Activated B cell treated with CpG ODN at 0.5 μM for 24 hours (primary cell): ENCODE measurements at regions not wholly inside any gene's neighbourhood (a gene's known extent, or its start where the extent isn't known, plus 50 kb on each side); places are given as distances from the start of the nearest gene placed in this dataset.

Experiments
- ATAC-seq: fragments of 200-7000 bp; cut with Tn5 transposase; one replicate; pipeline ENCODE4 v1.10.0; 2021; ENCODE audit warnings: low read depth, mild to moderate bottlenecking, moderate library complexity
- CTCF ChIA-PET: fragments of 350-600 bp; sonication (Branson Sonifier 250); formaldehyde crosslinking; loops from one replicate; lab custom pipeline; 2021; ENCODE audit warnings: antibody characterized with exemption; lab: Charles Lee
- POLR2A ChIA-PET: fragments of 350-600 bp; sonication (Branson Sonifier 250); formaldehyde crosslinking; loops from one replicate; lab custom pipeline; 2021; ENCODE audit warnings: antibody characterized with exemption; lab: Charles Lee
- DNase-seq: peaks from one replicate; pipeline ENCODE4 v3.0.0; 2022
- H3K27ac Mint-ChIP-seq: one replicate; pipeline ENCODE4 v1.8.0; 2020; ENCODE audit warnings: mixed read lengths
- H3K27me3 Mint-ChIP-seq: one replicate; pipeline ENCODE4 v1.8.0; 2021; ENCODE audit warnings: mixed read lengths
- H3K36me3 Mint-ChIP-seq: one replicate; pipeline ENCODE4 v1.8.0; 2021; ENCODE audit warnings: low read depth, mixed read lengths
- H3K4me1 Mint-ChIP-seq: one replicate; pipeline ENCODE4 v1.8.0; 2021; ENCODE audit warnings: mixed read lengths
- H3K4me3 Mint-ChIP-seq: one replicate; pipeline ENCODE4 v1.8.0; 2020; ENCODE audit warnings: mild to moderate bottlenecking, mixed read lengths
- H3K9me3 Mint-ChIP-seq: one replicate; pipeline ENCODE4 v1.8.0; 2020; ENCODE audit warnings: mixed read lengths
- CTCF ChIP-seq: fragments of 200-600 bp; IDR thresholded peaks from one replicate; pipeline ENCODE4 v1.8.0; 2022; ENCODE audit warnings: antibody characterized with exemption, mild to moderate bottlenecking
- intact Hi-C: fragments of 100-400 bp; cut with micrococcal nuclease; formaldehyde crosslinking; loops from one replicate; pipeline ENCODE4 v1.15.1; 2024

- CTCF ChIA-PET, result no interaction called here
- no peak for TF ChIP-seq CTCF
- Mint-ChIP-seq H3K36me3 (no peaks in the 10 kb centered on the region), H3K27me3 (no peaks in the 10 kb centered on the region), H3K27ac (no peak overlapping the region), H3K4me1 (no peaks in the 10 kb centered on the region), H3K9me3 (peaks cover 3% of the 10 kb centered on the region), H3K4me3 (no peak overlapping the region)
- POLR2A ChIA-PET, result no interaction called here
- ATAC-seq, result no peak
- intact Hi-C loops, result no loop called here
- no peak for DNase-seq
Measured at GRCh38 chr11:104572279-104572678, 326.0 kb downstream of the CASP12 start.

- H3K4me3 Mint-ChIP-seq, result no peak overlapping the region
- no peaks in the 10 kb centered on the region for H3K4me1 Mint-ChIP-seq
- ChIA-PET POLR2A (no interaction called here), CTCF (no interaction called here)
- no peaks in the 10 kb centered on the region for H3K27me3 Mint-ChIP-seq
- H3K9me3 Mint-ChIP-seq, result peaks cover 3% of the 10 kb centered on the region
- intact Hi-C loops, result no loop called here
- no peak for TF ChIP-seq CTCF
- no peak overlapping the region for H3K27ac Mint-ChIP-seq
- DNase-seq (no peak), ATAC-seq (no peak)
- no peaks in the 10 kb centered on the region for H3K36me3 Mint-ChIP-seq
Measured at GRCh38 chr11:104570078-104570701, 328.1 kb downstream of the CASP12 start.

GRCh38 chr11:104565583-104565961 is 332.7 kb downstream of the CASP12 start:
- no peak for TF ChIP-seq CTCF
- no peaks in the 10 kb centered on the region for H3K4me1 Mint-ChIP-seq
- DNase-seq (no peak), ATAC-seq (no peak)
- ChIA-PET CTCF (no interaction called here), POLR2A (no interaction called here)
- H3K9me3 Mint-ChIP-seq, result peaks cover 2% of the 10 kb centered on the region
- H3K36me3 Mint-ChIP-seq, result no peaks in the 10 kb centered on the region
- no peak overlapping the region for H3K4me3 Mint-ChIP-seq
- H3K27ac Mint-ChIP-seq, result no peak overlapping the region
- intact Hi-C loops, result no loop called here
- no peaks in the 10 kb centered on the region for H3K27me3 Mint-ChIP-seq

GRCh38 chr11:104564921-104565582 is 333.2 kb downstream of the CASP12 start:
- no peaks in the 10 kb centered on the region for H3K27me3 Mint-ChIP-seq
- ChIA-PET CTCF (no interaction called here), POLR2A (no interaction called here)
- H3K9me3 Mint-ChIP-seq, result peaks cover 2% of the 10 kb centered on the region
- H3K27ac Mint-ChIP-seq, result no peak overlapping the region
- H3K4me3 Mint-ChIP-seq, result no peak overlapping the region
- ATAC-seq (no peak), DNase-seq (no peak)
- no peaks in the 10 kb centered on the region for H3K36me3 Mint-ChIP-seq
- no peak for TF ChIP-seq CTCF
- intact Hi-C loops, result no loop called here
- no peaks in the 10 kb centered on the region for H3K4me1 Mint-ChIP-seq

- Mint-ChIP-seq H3K4me1 (no peaks in the 10 kb centered on the region), H3K27me3 (peaks cover 2% of the 10 kb centered on the region), H3K27ac (no peak overlapping the region), H3K36me3 (no peaks in the 10 kb centered on the region), H3K9me3 (no peaks in the 10 kb centered on the region), H3K4me3 (no peak overlapping the region)
- no peak for ATAC-seq
- DNase-seq, result no peak
- ChIA-PET CTCF (interaction anchor here (1.1 kb wide), 1 partner anchor 224 kb away, joined by 3 read pairs; no protein-coding TSS in a partner anchor), POLR2A (no interaction called here)
- no peak for TF ChIP-seq CTCF
- intact Hi-C loops, result no loop called here
Measured at GRCh38 chr11:104556606-104557301, 341.5 kb downstream of the CASP12 start.
